ENCODE measurements at regions not wholly inside any gene's neighbourhood (a gene's known extent, or its start where the extent isn't known, plus 50 kb on each side); places are given as distances from the start of the nearest gene placed in this dataset.

DNA sequence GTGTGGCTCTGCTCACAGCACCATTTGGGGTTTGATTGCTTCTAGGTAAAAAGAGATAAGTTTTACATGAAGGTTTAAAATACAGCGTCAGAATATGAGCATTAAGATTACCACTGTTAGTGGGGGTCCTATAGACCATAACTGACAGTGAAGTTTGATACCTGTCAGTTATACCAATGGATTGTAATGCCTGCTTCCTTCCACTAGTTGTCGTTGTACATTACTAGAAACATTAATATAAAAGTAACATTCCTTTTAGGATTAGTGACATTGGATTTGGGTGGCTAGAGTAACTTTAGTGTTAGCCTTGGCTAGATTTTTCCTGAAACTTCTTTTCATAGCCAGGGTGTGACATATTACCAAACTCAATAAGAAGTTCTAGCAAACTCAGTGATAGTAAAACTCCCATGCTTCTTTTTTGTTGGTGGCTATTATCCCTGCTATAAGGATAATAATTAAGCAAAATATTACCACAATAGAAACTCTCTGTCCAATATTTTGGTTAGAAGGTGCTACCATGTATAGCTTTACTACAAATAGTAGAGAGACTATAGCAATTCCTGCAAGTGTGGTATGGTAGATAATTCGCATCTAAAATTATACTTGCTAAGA lies 57.1 kb downstream of the FAM181B start:
- WGBS, 3 donors: 53 to 59% (median 58%) methylated on average over 3 of the region's 3 CpGs
- no peak overlapping the region for H3K27ac ChIP-seq (ENCODE audit: low read depth, low read length)

GRCh38 chr11:82675838-82676237 lies 57.8 kb downstream of the FAM181B start:
- H3K27ac ChIP-seq (ENCODE audit: low read depth, low read length): no peak overlapping the region
- WGBS, 3 donors: 69 to 75% (median 71%) methylated on average over 5 of the region's 5 CpGs

DNA sequence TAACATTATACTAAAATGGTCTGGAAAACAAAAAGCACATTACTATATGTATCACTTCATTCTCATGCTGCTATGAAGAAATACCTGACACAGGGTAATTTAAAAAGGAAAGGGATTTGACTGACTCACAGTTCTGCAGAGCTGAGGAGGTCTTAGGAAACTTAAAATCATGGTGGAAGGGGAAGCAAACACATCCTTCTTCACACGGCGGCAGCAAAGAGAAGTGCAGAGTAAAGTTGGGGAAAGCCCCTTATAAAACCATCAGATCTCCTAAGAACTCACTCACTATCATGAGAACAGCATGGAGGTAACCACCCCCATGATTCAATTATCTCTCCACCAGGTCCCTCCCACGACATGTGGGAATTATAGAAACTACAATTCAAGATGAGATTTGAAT lies 60.0 kb downstream of the FAM181B start:
- WGBS, 3 donors: 59 to 74% (median 64%) methylated on average over 3 of the region's 3 CpGs
- H3K27ac ChIP-seq (ENCODE audit: low read depth, low read length): no peak overlapping the region

DNA sequence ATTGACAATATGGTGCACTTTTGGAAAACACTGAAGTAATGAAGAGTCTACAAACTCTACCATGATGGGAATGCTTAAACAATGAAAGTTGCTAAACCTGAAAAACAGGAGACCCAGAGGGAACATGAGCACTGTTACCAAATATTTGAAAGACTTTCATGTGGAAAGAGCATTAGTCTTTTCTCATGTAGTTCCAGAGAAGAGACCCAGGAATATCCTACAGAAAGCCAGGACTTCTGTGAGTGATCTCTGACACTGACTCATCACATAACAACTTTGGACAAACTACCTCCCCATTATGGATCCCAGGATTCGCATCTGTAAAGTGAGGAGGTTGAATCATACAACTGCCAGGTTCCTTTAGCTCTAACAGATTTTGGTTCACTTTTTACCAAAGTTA lies 62.2 kb downstream of the FAM181B start:
- H3K27ac ChIP-seq (ENCODE audit: low read depth, low read length): no peak overlapping the region
- WGBS, 3 donors: 72 to 83% (median 82%) methylated on average over 1 of the region's 1 CpG

GRCh38 chr11:82663535-82663934 lies 70.1 kb downstream of the FAM181B start:
- no peak overlapping the region for H3K27ac ChIP-seq (ENCODE audit: low read depth, low read length)
- WGBS, 3 donors: 53 to 63% (median 58%) methylated on average over 1 of the region's 1 CpG

- no peak overlapping the region for H3K27ac ChIP-seq (ENCODE audit: low read depth, low read length)
- WGBS, 3 donors: 83 to 90% (median 87%) methylated on average over 4 of the region's 4 CpGs
Measured at GRCh38 chr11:82653752-82654151, 79.9 kb downstream of the FAM181B start.

- WGBS, 3 donors: 46 to 56% (median 55%) methylated on average over 3 of the region's 3 CpGs
- H3K27ac ChIP-seq (ENCODE audit: low read depth, low read length): no peak overlapping the region
Measured at GRCh38 chr11:82639251-82639650, 94.4 kb downstream of the FAM181B start.

GRCh38 chr11:82636615-82637014 lies 97.0 kb downstream of the FAM181B start:
- H3K27ac ChIP-seq (ENCODE audit: low read depth, low read length): no peak overlapping the region
- WGBS, 3 donors: 48 to 62% (median 52%) methylated on average over 1 of the region's 1 CpG

DNA sequence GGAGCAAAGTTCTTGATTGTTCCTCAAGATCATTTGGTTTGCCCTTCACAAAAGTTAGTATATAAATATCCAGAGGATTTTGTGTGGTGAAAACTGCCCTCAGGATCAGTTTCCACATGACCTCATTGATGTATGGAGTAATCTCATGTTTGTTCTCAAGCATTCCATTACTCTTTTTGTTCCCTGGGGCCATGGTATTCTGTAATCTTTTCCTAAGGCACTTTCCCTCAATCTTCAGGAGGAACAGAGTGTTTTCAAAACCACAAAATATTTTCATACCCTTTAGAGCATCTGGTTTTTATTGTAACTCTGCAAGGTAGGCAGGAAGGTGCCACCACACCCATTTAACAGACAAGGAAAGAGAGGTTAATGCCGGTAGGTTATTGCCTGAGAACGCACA lies 99.6 kb downstream of the FAM181B start:
- WGBS, 3 donors: 94 to 96% (median 95%) methylated on average over 2 of the region's 2 CpGs
- no peak overlapping the region for H3K27ac ChIP-seq (ENCODE audit: low read depth, low read length)

DNA sequence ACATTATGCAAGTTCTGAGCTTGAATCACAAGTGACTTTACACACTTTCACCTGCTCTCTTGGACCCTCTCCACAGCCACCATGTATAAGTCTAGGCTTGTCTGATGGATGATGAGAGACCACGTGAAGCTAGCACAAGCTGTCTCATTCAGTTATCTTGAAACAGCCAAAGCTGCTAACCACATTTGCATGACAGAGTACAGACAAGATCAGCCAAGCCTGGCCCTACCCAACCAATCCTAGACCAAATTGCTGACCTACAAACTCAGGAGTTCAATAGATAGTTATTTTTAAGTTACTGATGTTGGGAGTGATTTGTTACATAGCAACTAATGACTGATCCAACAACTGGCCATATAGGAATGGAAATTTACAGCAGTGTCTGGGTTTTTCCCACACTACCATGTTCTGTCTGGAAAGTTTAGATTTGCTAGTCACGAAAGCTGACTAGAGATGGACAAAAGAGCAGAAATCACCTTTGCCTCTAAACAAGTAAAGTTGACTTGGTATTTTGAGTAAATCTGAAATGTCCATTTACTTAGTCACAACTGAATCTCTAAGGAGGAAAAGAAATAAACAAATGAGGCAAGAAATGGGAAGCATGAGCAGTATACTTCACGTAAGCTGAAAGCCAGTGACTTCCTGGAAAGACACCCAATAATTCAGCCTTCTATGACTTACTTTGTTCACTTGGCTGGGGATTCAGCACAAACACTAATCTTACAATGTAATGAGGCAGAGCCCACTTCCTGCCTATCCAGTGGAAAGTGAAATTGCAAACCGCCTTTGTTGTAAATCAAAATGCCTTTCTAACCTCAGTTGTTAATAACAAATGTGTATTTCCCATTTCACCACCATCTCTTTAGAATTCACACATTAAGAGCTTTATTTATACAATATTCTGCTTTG lies 101.7 kb downstream of the FAM181B start:
- 39 to 77% (median 40%) methylated on average over 4 of the region's 4 CpGs for WGBS, 3 donors
- H3K27ac ChIP-seq (ENCODE audit: low read depth, low read length): no peak overlapping the region

- no peak overlapping the region for H3K27ac ChIP-seq (ENCODE audit: low read depth, low read length)
Measured at GRCh38 chr11:82610671-82611070, 123.0 kb downstream of the FAM181B start.

DNA sequence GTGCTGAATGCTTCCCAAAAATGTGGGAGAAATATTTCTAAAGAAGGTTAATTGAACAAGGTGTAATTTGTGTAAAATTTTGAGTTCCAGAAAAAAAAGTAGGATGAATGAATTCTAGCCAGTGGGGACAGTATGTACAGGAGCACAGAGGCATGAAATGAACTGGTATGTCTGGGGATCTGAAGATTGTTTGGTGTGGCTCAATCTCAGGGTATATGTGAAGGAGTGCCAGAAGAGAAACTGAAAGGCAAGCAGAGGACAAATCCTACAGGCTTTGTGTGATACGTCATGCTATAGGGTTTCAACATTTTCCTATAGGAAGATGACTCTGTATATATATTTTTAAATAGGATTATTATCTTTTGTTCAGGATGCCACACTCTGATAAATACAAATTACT lies 126.9 kb downstream of the FAM181B start:
- no peak overlapping the region for H3K27ac ChIP-seq (ENCODE audit: low read depth, low read length)
- WGBS, 3 donors: 82 to 96% (median 87%) methylated on average over 1 of the region's 1 CpG

GRCh38 chr11:82601711-82602110 lies 132.0 kb downstream of the FAM181B start:
- no peak overlapping the region for H3K27ac ChIP-seq (ENCODE audit: low read depth, low read length)
- 59 to 80% (median 72%) methylated on average over 1 of the region's 1 CpG for WGBS, 3 donors

DNA sequence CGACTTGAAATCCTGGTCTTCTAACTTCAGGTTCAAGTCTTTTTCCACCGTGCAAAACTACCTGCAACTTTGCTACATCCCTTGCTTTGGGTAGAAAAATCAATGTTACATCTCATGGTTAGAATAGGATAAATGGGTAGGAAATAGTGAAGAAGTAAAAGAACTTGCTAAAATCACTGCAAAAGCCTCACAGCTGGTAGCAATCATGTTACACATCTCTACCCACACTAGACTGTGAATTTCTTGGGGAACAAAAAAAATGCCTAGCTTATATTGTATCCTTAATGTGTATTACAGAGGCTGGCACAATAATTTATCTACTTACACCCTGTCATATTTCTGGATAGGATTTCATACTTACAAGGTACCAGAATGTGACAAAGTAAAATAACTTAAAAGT lies 133.8 kb downstream of the FAM181B start:
- H3K27ac ChIP-seq (ENCODE audit: low read depth, low read length): no peak overlapping the region
- 83 to 89% (median 88%) methylated on average over 2 of the region's 2 CpGs for WGBS, 3 donors

DNA sequence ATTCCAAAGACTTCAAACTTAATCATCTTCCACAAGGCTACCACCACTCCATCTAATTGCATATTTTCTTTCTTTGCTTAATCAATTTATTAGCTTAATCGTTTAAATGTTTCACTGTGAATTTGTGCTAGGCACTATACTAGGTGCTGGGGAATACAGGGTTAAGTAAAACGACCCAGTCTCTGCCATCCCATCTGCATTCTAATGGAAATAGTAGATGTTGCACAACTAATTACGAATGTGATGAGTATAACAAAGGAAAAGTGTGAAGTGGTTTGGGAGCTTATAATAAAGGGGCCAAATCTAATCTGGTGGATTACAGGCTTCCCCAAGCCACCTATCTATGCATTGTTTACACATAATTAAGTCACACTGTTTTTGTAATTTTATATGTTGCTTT lies 147.1 kb downstream of the FAM181B start:
- H3K27ac ChIP-seq (ENCODE audit: low read depth, low read length): no peak overlapping the region
- WGBS, 3 donors: 53 to 59% (median 53%) methylated on average over 3 of the region's 3 CpGs

GRCh38 chr11:82577246-82577645 lies 156.4 kb downstream of the FAM181B start:
- 76 to 83% (median 80%) methylated on average over 5 of the region's 5 CpGs for WGBS, 3 donors
- no peak overlapping the region for H3K27ac ChIP-seq (ENCODE audit: low read depth, low read length)

- H3K27ac ChIP-seq (ENCODE audit: low read depth, low read length): no peak overlapping the region
- 56 to 58% (median 58%) methylated on average over 5 of the region's 5 CpGs for WGBS, 3 donors
Measured at GRCh38 chr11:82560836-82561235, 172.8 kb downstream of the FAM181B start.

- WGBS, 3 donors: 51 to 85% (median 61%) methylated on average over 2 of the region's 2 CpGs
- no peak overlapping the region for H3K27ac ChIP-seq (ENCODE audit: low read depth, low read length)
Measured at GRCh38 chr11:82559609-82560008, 174.1 kb downstream of the FAM181B start.

GRCh38 chr11:82557274-82557673 lies 176.4 kb downstream of the FAM181B start:
- 56 to 67% (median 64%) methylated on average over 4 of the region's 4 CpGs for WGBS, 3 donors

GRCh38 chr11:82556210-82556609 lies 177.5 kb downstream of the FAM181B start:
- H3K27ac ChIP-seq (ENCODE audit: low read depth, low read length): no peak overlapping the region

More at GRCh38 chr11:82557274-82557673, 176.4 kb downstream of the FAM181B start:
- H3K27ac ChIP-seq (ENCODE audit: low read depth, low read length): no peak overlapping the region

Measured in adipose tissue (tissue), 3 donors.